K562 (cell line): ENCODE measurements at regions not wholly inside any gene's neighbourhood (a gene's known extent, or its start where the extent isn't known, plus 50 kb on each side); places are given as distances from the start of the nearest gene placed in this dataset.
A peak's percentile ranks its signal among the peaks of the same experiment; 100 is the strongest.

Source experiments
- ATAC-seq: fragments of 200-7000 bp; cut with Tn5 transposase; 3 replicates; pipeline ENCODE4 v1.9.1; 2020; ENCODE audit warnings: moderate library complexity
- BruUV-seq: library from RNA; stranded (reverse); fragments of 400-500 nt; replicated peaks from 2 replicates; lab custom pipeline; 2021; lab: Mats Ljungman, UMichigan
- CTCF ChIA-PET: fragments of 300-600 bp; formaldehyde crosslinking; extraction: SDS; loops from one replicate; lab custom pipeline; 2021; ENCODE audit warnings: low intra/inter-chr PET ratio; lab: Yijun Ruan, JAX
- POLR2A ChIA-PET: fragments of 300-600, 350-650 bp; sonication (Branson Sonifier 250); formaldehyde crosslinking; extraction: SDS; loops from one replicate; lab custom pipeline; 2021; ENCODE audit warnings: antibody characterized with exemption, inconsistent platforms; lab: Yijun Ruan, JAX
- DNase-seq, 4 experiments: peaks; one replicate each; pipeline versions ENCODE4 v3.0.0 to v3.0.0-alpha.2; 2011 to 2018; ENCODE audit warnings: low spot score in 3 of 4, mixed read lengths in 3 of 4; ENCODE audit errors: extremely low read depth in 1 of 4
- FAIRE-seq: peaks from 2 replicates; lab custom pipeline; 2011; peaks lifted over from hg19 to GRCh38; lab: Jason Lieb, UNC
- H2AFZ ChIP-seq: 2 replicates; pipeline ENCODE4 v1.6.0; 2011; ENCODE audit warnings: low read depth, low read length, control low read depth, inconsistent platforms
- H3K27ac ChIP-seq: fragments of 200-600 bp; 3 replicates; pipeline ENCODE4 v1.8.0; 2011; ENCODE audit warnings: low read depth, mild to moderate bottlenecking, control low read depth, inconsistent platforms, low read length, moderate library complexity, mixed read lengths; ENCODE audit errors: extremely low read depth
- H3K27me3 ChIP-seq, 2 experiments: fragments of 300-600 bp in 1 of 2; 2 replicates in 1 of 2; 3 replicates in 1 of 2; pipeline versions ENCODE4 v1.6.0 to v1.8.0; 2011; ENCODE audit warnings: inconsistent platforms in 2 of 2, low read length in 2 of 2, mild to moderate bottlenecking in 1 of 2, mixed read lengths in 1 of 2, moderate library complexity in 1 of 2; ENCODE audit not compliant: control insufficient read depth in 2 of 2, insufficient read depth in 2 of 2
- H3K36me3 ChIP-seq: fragments of 300-600 bp; 3 replicates; pipeline ENCODE4 v1.8.0; 2011; ENCODE audit warnings: mild to moderate bottlenecking, low read length, inconsistent platforms; ENCODE audit not compliant: control insufficient read depth, insufficient read depth
- H3K4me1 ChIP-seq, 2 experiments: fragments of 200-600 bp in 1 of 2; replicated peaks in 1 of 2; 2 replicates in 1 of 2; 3 replicates in 1 of 2; pipeline versions ENCODE4 v1.5.1 to v1.8.0; 2011; ENCODE audit warnings: inconsistent platforms in 2 of 2, low read length in 2 of 2, mild to moderate bottlenecking in 1 of 2, mixed read lengths in 1 of 2, moderate library complexity in 1 of 2; ENCODE audit not compliant: control insufficient read depth in 2 of 2, insufficient read depth in 2 of 2
- H3K4me2 ChIP-seq: 2 replicates; pipeline ENCODE4 v1.6.1; 2011; ENCODE audit warnings: low read length, control low read depth, inconsistent platforms, mixed read lengths; ENCODE audit not compliant: insufficient read depth
- H3K4me3 ChIP-seq: fragments of 200-600 bp; sonication (generic), shearing (Covaris generic); 2 replicates; pipeline ENCODE4 v1.5.1; 2016; ENCODE audit warnings: control low read depth, inconsistent platforms
- H3K79me2 ChIP-seq: fragments of 200-600 bp; 3 replicates; pipeline ENCODE4 v1.8.0; 2011; ENCODE audit warnings: low read length, inconsistent platforms; ENCODE audit not compliant: control insufficient read depth, insufficient read depth
- H3K9ac ChIP-seq, 2 experiments: 2 replicates each; pipeline versions ENCODE4 v1.6.0 to v1.6.1; 2011; ENCODE audit warnings: low read depth in 2 of 2, low read length in 2 of 2, control low read depth in 1 of 2, inconsistent platforms in 1 of 2, mild to moderate bottlenecking in 1 of 2, mixed read lengths in 1 of 2; ENCODE audit not compliant: insufficient read depth in 1 of 2
- H3K9me1 ChIP-seq: one replicate; pipeline ENCODE4 v1.6.0; 2011; ENCODE audit warnings: inconsistent platforms, mild to moderate bottlenecking, low read length, moderate library complexity; ENCODE audit not compliant: control insufficient read depth, insufficient read depth
- H3K9me3 ChIP-seq: replicated peaks from 2 replicates; pipeline ENCODE4 v1.5.1; 2011; ENCODE audit warnings: low read depth, low read length, inconsistent platforms; ENCODE audit not compliant: control insufficient read depth, insufficient read depth
- H4K20me1 ChIP-seq: replicated peaks from 2 replicates; pipeline ENCODE4 v1.6.1; 2011; ENCODE audit warnings: low read length, inconsistent platforms, mixed read lengths; ENCODE audit not compliant: control insufficient read depth, insufficient read depth
- CEBPB ChIP-seq: fragments of 450-650 bp; IDR thresholded peaks from 2 replicates; pipeline ENCODE4 v1.6.1; 2016; ENCODE audit warnings: missing genetic modification characterization, missing compliant biosample characterization
- FOXA1 ChIP-seq: fragments of 450-650 bp; IDR thresholded peaks from 2 replicates; pipeline ENCODE4 v1.6.1; 2016; ENCODE audit warnings: mild to moderate bottlenecking, borderline replicate concordance
- L3MBTL2 ChIP-seq: fragments of 450-650 bp; IDR thresholded peaks from 2 replicates; pipeline ENCODE4 v1.6.1; 2016; ENCODE audit warnings: mild to moderate bottlenecking, moderate library complexity
- NR2F6 ChIP-seq: fragments of 450-650 bp; formaldehyde crosslinking; IDR thresholded peaks from 2 replicates; pipeline ENCODE4 v1.4.0; 2020; ENCODE audit warnings: mild to moderate bottlenecking
- NRF1 ChIP-seq, 2 experiments: fragments of 450-650 bp; IDR thresholded peaks in 1 of 2; conservative IDR thresholded peaks in 1 of 2; 2 replicates each; pipeline ENCODE4 v1.6.1; 2014; ENCODE audit warnings: mild to moderate bottlenecking in 2 of 2
- TAF15 ChIP-seq: fragments of 200-400 bp; formaldehyde crosslinking; IDR thresholded peaks from 2 replicates; pipeline ENCODE4 v1.6.1; 2017; ENCODE audit warnings: mild to moderate bottlenecking, low read depth, low read length, moderate library complexity
- ZBTB43 ChIP-seq: sonication (generic); formaldehyde crosslinking; IDR thresholded peaks from 2 replicates; pipeline ENCODE4 v1.8.0; 2023; ENCODE audit warnings: mild to moderate bottlenecking, missing genetic modification reagents
- WGBS: fragments of 100-300 bp; shearing (Covaris generic); methylation state at CpG from one replicate; pipeline ENCODE4 v1.1.6; 2016; ENCODE audit warnings: low coverage, mixed read lengths; ENCODE audit not compliant: insufficient coverage; ENCODE audit errors: missing lambda C conversion rate; 5-methylcytosine and 5-hydroxymethylcytosine counted together
- in situ Hi-C: fragments of 300-500 bp; cut with MboI; formaldehyde crosslinking; loops from 4 replicates; pipeline ENCODE4 v1.15.0; 2018; ENCODE audit warnings: inconsistent platforms, mixed read lengths
- intact Hi-C: fragments of 100-400 bp; cut with micrococcal nuclease; formaldehyde crosslinking; loops from 2 replicates; pipeline ENCODE4 v1.14.2; 2022

GRCh38 chr7:45416846-45417245 lies 157.3 kb upstream of the ADCY1 start:
- no peaks in the 10 kb centered on the region for H3K36me3 ChIP-seq
- TF ChIP-seq CEBPB (peak; percentile 25; the same call in 1 of the 2 replicates), TAF15 (no peak)
- POLR2A ChIA-PET = no interaction called here
- H3K9ac ChIP-seq = no peak overlapping the region
- H3K4me1 ChIP-seq = no peaks in the 10 kb centered on the region
- no peaks in the 10 kb centered on the region for H4K20me1 ChIP-seq
- FAIRE-seq = no peak
- no peaks in the 10 kb centered on the region for H3K9me3 ChIP-seq
- ATAC-seq = no peak
- H2AFZ ChIP-seq = no peak overlapping the region
- no peaks in the 10 kb centered on the region for H3K27me3 ChIP-seq
- 0% methylated on average over 1 of the region's 1 CpG for WGBS
- intact Hi-C loops (no loop called here), in situ Hi-C loops (no loop called here)
- H3K4me2 ChIP-seq = no peak overlapping the region
- DNase-seq = no peak
- no peaks in the 10 kb centered on the region for H3K79me2 ChIP-seq
- H3K9me1 ChIP-seq = no peaks in the 10 kb centered on the region
- no TSS peak for BruUV-seq
- CTCF ChIA-PET = no interaction called here
- H3K27ac ChIP-seq = no peak overlapping the region
- H3K4me3 ChIP-seq = no peak overlapping the region

DNA sequence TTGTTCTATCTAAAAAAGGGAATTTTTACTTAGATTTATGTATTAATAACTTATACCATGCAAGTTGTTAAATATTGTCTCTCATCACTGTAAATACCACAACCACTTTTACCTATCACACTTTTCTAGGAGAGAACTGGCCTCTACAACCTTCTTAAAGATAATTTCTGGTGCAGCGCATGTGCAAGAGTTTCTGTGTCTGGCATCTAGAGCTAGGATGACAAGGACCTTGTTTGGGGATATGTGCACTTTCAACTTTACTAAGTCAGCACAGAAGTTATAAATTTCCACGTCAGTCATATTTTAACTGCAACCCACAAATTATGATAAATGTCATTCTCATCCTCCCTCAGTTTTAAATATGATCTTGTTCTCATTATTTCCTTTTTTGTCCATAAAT lies 156.9 kb upstream of the ADCY1 start:
- no peak overlapping the region for H3K4me3 ChIP-seq
- CTCF ChIA-PET = no interaction called here

More for the DNA sequence above, 156.9 kb upstream of the ADCY1 start:
- 0% methylated on average over 2 of the region's 2 CpGs for WGBS
- H3K27ac ChIP-seq = no peak overlapping the region
- H3K9me1 ChIP-seq = no peaks in the 10 kb centered on the region
- intact Hi-C loops (no loop called here), in situ Hi-C loops (no loop called here)
- no peak for TF ChIP-seq FOXA1
- no peak for TF ChIP-seq NR2F6
- no peak for TF ChIP-seq L3MBTL2
- TF ChIP-seq ZBTB43 (CRISPR knock-in tag) = no peak
- peak; percentile 52 to 55; a peak in 2 of 4 replicates for TF ChIP-seq NRF1 (conservative IDR thresholded peaks at IDR 0.05 in 1 of 2, IDR thresholded peaks at IDR 0.05 in 1 of 2)
- POLR2A ChIA-PET = no interaction called here
- H3K9ac ChIP-seq = no peak overlapping the region
- H3K4me1 ChIP-seq = no peaks in the 10 kb centered on the region
- no peaks in the 10 kb centered on the region for H3K9me3 ChIP-seq
- FAIRE-seq (no peak), DNase-seq (no peak), ATAC-seq (no peak)
- H3K79me2 ChIP-seq = no peaks in the 10 kb centered on the region
- no TSS peak for BruUV-seq
- H3K27me3 ChIP-seq = no peaks in the 10 kb centered on the region
- no peak overlapping the region for H3K4me2 ChIP-seq
- no peak overlapping the region for H2AFZ ChIP-seq
- no peaks in the 10 kb centered on the region for H4K20me1 ChIP-seq
- H3K36me3 ChIP-seq = no peaks in the 10 kb centered on the region
